SU-DHL-6 (cell line): ENCODE measurements at regions not wholly inside any gene's neighbourhood (a gene's known extent, or its start where the extent isn't known, plus 50 kb on each side); places are given as distances from the start of the nearest gene placed in this dataset.

ENCODE experiments used
- H2AFZ ChIP-seq: fragments of 200-600 bp; sonication (generic); 2 replicates; pipeline ENCODE4 v1.6.1; 2014; ENCODE audit warnings: low read depth, mild to moderate bottlenecking, moderate library complexity, mixed read lengths, antibody characterized with exemption, low read length; ENCODE audit not compliant: severe bottlenecking
- H3F3A ChIP-seq: fragments of 200-600 bp; shearing (Covaris generic); 2 replicates; pipeline ENCODE4 v1.6.0; 2016; ENCODE audit warnings: antibody characterized with exemption, mild to moderate bottlenecking; ENCODE audit not compliant: insufficient read depth
- H3K27ac ChIP-seq: fragments of 200-600 bp; sonication (generic); 2 replicates; pipeline ENCODE4 v1.5.1; 2016; ENCODE audit warnings: low read depth, mild to moderate bottlenecking, low read length, moderate library complexity, mixed read lengths
- H3K27me3 ChIP-seq: fragments of 200-600 bp; sonication (generic), shearing (Covaris generic); 2 replicates; pipeline ENCODE4 v1.6.0; 2014; ENCODE audit warnings: mild to moderate bottlenecking, low read length
- H3K36me3 ChIP-seq: fragments of 200-600 bp; sonication (generic); 2 replicates; pipeline ENCODE4 v1.6.1; 2014; ENCODE audit warnings: mild to moderate bottlenecking, low read length, mixed read lengths
- H3K4me2 ChIP-seq: fragments of 300-600, 200-600 bp; shearing (Covaris generic), sonication (generic); 2 replicates; pipeline ENCODE4 v1.6.0; 2014; ENCODE audit warnings: low read length, low read depth, mild to moderate bottlenecking; ENCODE audit not compliant: poor library complexity, severe bottlenecking
- H3K4me3 ChIP-seq: fragments of 200-600 bp; sonication (generic); 2 replicates; pipeline ENCODE4 v1.5.1; 2014; ENCODE audit warnings: antibody characterized with exemption, low read length, mild to moderate bottlenecking, mixed read lengths; ENCODE audit not compliant: insufficient read depth, poor library complexity, severe bottlenecking
- H3K79me2 ChIP-seq: fragments of 200-600 bp; sonication (generic); 2 replicates; pipeline ENCODE4 v1.6.1; 2014; ENCODE audit warnings: mild to moderate bottlenecking, low read length, moderate library complexity; ENCODE audit not compliant: insufficient read depth
- H3K9ac ChIP-seq: fragments of 200-600 bp; sonication (generic); 2 replicates; pipeline ENCODE4 v1.7.0; 2014; ENCODE audit warnings: mild to moderate bottlenecking, low read length
- H3K9me2 ChIP-seq: fragments of 200-600 bp; sonication (generic); replicated peaks from 2 replicates; pipeline ENCODE4 v1.6.1; 2014; ENCODE audit warnings: low read length; ENCODE audit not compliant: insufficient read depth
- H3K9me3 ChIP-seq: fragments of 200-600 bp; sonication (generic); 2 replicates; pipeline ENCODE4 v1.6.1; 2014; ENCODE audit warnings: low read length, mixed read lengths; ENCODE audit not compliant: insufficient read depth
- H4K20me1 ChIP-seq: fragments of 200-600 bp; sonication (generic); 2 replicates; pipeline ENCODE4 v1.6.1; 2014; ENCODE audit warnings: low read depth, mild to moderate bottlenecking, antibody characterized with exemption, low read length, moderate library complexity, mixed read lengths
- EZH2phosphoT487 ChIP-seq: fragments of 200-600 bp; sonication (generic), shearing (Covaris generic); conservative IDR thresholded peaks from 2 replicates; pipeline ENCODE4 v1.6.1; 2018; ENCODE audit warnings: mild to moderate bottlenecking, antibody characterized with exemption, low read length, moderate library complexity, mixed read lengths
- TF ChIP-seq, protein P1 (sequence below): fragments of 200-600 bp; sonication (generic); IDR thresholded peaks from one replicate; pipeline ENCODE4 v1.5.1; 2017; ENCODE audit warnings: antibody characterized with exemption, mild to moderate bottlenecking, low read length, moderate library complexity; ENCODE audit not compliant: insufficient read depth, poor library complexity, severe bottlenecking

DNA sequence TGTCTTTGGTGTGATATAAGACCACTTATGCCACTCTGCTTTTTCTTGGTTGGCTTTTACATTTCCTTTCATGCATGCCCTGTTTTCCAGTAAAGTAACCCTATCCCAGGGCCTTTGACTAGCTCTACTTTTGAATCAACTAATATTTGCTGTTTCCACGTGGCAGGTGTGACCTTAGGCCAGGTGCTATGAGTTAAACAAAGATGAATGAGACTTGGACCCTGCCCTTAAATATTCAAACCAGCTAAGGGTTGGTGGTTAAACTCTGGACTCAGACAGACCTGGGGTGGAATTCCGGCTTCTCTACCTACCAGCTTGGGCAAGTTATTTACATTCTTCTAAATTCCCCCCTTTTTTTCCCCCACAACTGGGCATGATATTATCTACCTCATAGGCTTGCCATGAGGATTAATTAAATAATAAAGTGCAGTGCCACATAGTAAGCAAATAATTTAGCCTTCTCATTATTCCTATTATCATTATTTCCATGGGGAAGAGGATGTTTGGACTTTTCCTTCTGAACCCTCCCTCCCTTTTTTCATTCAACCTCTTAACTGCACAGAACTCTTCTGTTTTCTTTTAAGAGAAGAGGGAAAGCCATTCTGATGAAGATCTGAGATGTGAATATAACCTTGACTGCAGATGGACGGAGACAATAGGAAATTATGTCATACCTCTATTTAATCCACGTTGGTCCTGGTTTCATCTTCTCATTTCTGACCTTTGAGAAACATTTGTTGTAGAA is 143.6 kb upstream of the TNFAIP3 start:
- no peak overlapping the region for H3K9ac ChIP-seq
- H2AFZ ChIP-seq, result no peak overlapping the region
- TF ChIP-seq, protein P1, sequence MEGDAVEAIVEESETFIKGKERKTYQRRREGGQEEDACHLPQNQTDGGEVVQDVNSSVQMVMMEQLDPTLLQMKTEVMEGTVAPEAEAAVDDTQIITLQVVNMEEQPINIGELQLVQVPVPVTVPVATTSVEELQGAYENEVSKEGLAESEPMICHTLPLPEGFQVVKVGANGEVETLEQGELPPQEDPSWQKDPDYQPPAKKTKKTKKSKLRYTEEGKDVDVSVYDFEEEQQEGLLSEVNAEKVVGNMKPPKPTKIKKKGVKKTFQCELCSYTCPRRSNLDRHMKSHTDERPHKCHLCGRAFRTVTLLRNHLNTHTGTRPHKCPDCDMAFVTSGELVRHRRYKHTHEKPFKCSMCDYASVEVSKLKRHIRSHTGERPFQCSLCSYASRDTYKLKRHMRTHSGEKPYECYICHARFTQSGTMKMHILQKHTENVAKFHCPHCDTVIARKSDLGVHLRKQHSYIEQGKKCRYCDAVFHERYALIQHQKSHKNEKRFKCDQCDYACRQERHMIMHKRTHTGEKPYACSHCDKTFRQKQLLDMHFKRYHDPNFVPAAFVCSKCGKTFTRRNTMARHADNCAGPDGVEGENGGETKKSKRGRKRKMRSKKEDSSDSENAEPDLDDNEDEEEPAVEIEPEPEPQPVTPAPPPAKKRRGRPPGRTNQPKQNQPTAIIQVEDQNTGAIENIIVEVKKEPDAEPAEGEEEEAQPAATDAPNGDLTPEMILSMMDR, result no peak
- no peak for TF ChIP-seq EZH2phosphoT487
- no peaks in the 10 kb centered on the region for H3K9me3 ChIP-seq
- no peaks in the 10 kb centered on the region for H3K9me2 ChIP-seq
- no peaks in the 10 kb centered on the region for H3F3A ChIP-seq
- no peaks in the 10 kb centered on the region for H3K27me3 ChIP-seq
- H3K27ac ChIP-seq, result no peak overlapping the region
- no peak overlapping the region for H3K4me3 ChIP-seq
- H3K79me2 ChIP-seq, result no peaks in the 10 kb centered on the region
- no peaks in the 10 kb centered on the region for H3K36me3 ChIP-seq
- H4K20me1 ChIP-seq, result no peaks in the 10 kb centered on the region
- H3K4me2 ChIP-seq, result no peak overlapping the region

DNA sequence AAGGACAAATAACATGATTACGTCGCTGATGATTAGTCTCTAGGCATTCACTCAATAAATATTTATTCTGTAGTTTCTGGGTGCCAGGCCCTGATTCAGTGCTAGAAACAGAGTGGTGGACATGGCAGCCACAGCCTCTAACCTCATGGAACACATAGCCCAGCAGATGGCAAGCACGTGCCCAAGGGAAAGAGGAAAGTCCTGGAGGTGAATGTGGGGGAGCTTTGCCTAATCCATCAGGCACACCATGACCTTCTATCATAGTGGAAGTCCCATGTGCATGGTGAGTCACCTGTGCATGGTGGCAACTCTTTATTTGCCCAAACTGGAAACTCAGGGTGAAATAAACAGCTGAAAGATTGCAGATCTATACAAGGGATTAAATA is 143.0 kb upstream of the TNFAIP3 start:
- Histone ChIP-seq H3K27me3 (no peaks in the 10 kb centered on the region), H3K9me3 (no peaks in the 10 kb centered on the region), H3K27ac (no peak overlapping the region), H3F3A (no peaks in the 10 kb centered on the region), H3K79me2 (no peaks in the 10 kb centered on the region), H3K9ac (no peak overlapping the region), H3K4me3 (no peak overlapping the region), H3K9me2 (no peaks in the 10 kb centered on the region), H2AFZ (no peak overlapping the region), H3K4me2 (no peak overlapping the region), H3K36me3 (no peaks in the 10 kb centered on the region), H4K20me1 (no peaks in the 10 kb centered on the region)
- TF ChIP-seq, protein P1, result no peak
- TF ChIP-seq EZH2phosphoT487, result no peak

DNA sequence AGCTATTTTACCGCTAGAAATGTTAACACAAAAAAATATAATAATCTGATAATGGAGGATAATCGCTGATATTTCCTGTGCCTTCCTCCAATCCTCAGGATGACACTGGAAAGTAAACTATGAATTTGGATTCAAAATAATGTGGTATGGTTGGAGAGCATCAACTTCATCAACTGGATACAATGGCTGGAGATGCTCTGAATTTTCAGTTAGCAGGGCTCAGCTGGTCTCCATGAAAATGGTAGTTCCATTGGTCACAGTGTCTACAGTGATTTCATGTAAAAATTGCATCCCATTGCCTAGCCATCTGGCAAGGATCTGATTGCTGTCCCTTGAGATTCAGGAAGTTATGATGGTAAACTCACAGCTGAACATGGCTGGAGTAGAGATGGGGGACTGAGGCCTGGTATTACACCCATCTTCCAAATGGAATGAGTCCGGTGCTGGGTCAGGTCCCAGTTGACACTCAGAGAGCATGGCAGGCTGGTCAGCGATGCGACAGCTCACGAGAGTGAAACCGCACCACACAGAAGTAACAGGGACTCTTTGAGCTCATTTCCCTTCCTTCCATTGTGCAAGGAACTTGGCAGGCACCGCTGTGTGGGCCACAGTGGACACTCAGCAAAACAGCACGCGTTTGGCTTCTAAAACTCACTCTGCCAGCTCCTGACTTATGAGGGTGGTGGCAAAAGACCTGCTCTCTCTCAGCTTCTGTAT is 142.4 kb upstream of the TNFAIP3 start:
- Histone ChIP-seq H3K36me3 (no peaks in the 10 kb centered on the region), H3K9ac (no peak overlapping the region), H3K27ac (no peak overlapping the region), H3F3A (no peaks in the 10 kb centered on the region), H3K9me2 (no peaks in the 10 kb centered on the region), H3K79me2 (no peaks in the 10 kb centered on the region), H3K27me3 (no peaks in the 10 kb centered on the region), H3K9me3 (no peaks in the 10 kb centered on the region), H3K4me3 (no peak overlapping the region), H2AFZ (no peak overlapping the region), H4K20me1 (no peaks in the 10 kb centered on the region), H3K4me2 (no peak overlapping the region)
- TF ChIP-seq EZH2phosphoT487, result no peak
- TF ChIP-seq, protein P1, result no peak
